H9 (cell line): ENCODE measurements at regions not wholly inside any gene's neighbourhood (a gene's known extent, or its start where the extent isn't known, plus 50 kb on each side); places are given as distances from the start of the nearest gene placed in this dataset.

ENCODE experiments used
- DNase-seq: peaks from one replicate; pipeline ENCODE4 v3.0.0-alpha.2; 2017
- H2AFZ ChIP-seq: one replicate; pipeline ENCODE4 v1.6.1; 2013; ENCODE audit warnings: mild to moderate bottlenecking, low read length, control low read depth, moderate library complexity
- H2AK5ac ChIP-seq: 2 replicates; pipeline ENCODE4 v1.6.1; 2013; ENCODE audit warnings: low read length, control low read depth, mixed read lengths; ENCODE audit not compliant: insufficient read length
- H2BK120ac ChIP-seq: one replicate; pipeline ENCODE4 v1.6.1; 2013; ENCODE audit warnings: low read depth, mild to moderate bottlenecking, low read length, control low read depth, inconsistent platforms; ENCODE audit not compliant: poor library complexity, severe bottlenecking
- H2BK12ac ChIP-seq: 2 replicates; pipeline ENCODE4 v1.6.1; 2013; ENCODE audit warnings: low read length, control low read depth, mixed read lengths, low read depth; ENCODE audit not compliant: insufficient read length
- H2BK15ac ChIP-seq: 2 replicates; pipeline ENCODE4 v1.6.1; 2013; ENCODE audit warnings: low read depth, low read length, control low read depth
- H2BK20ac ChIP-seq: one replicate; pipeline ENCODE4 v1.6.1; 2013; ENCODE audit warnings: low read depth, mild to moderate bottlenecking, low read length, control low read depth, inconsistent platforms; ENCODE audit not compliant: poor library complexity, severe bottlenecking
- H2BK5ac ChIP-seq: 2 replicates; pipeline ENCODE4 v1.6.1; 2013; ENCODE audit warnings: low read length, control low read depth, mixed read lengths; ENCODE audit not compliant: insufficient read length
- H3K14ac ChIP-seq: 2 replicates; pipeline ENCODE4 v1.6.1; 2013; ENCODE audit warnings: low read length, control low read depth; ENCODE audit not compliant: insufficient read depth
- H3K18ac ChIP-seq: 2 replicates; pipeline ENCODE4 v1.6.1; 2013; ENCODE audit warnings: low read depth, mild to moderate bottlenecking, mixed read lengths, low read length, control low read depth; ENCODE audit not compliant: insufficient read length
- H3K23ac ChIP-seq: 2 replicates; pipeline ENCODE4 v1.6.1; 2013; ENCODE audit warnings: low read length, control low read depth, mixed read lengths, low read depth; ENCODE audit not compliant: insufficient read length
- H3K23me2 ChIP-seq: 2 replicates; pipeline ENCODE4 v1.6.1; 2013; ENCODE audit warnings: low read depth, mild to moderate bottlenecking, mixed read lengths, low read length, control low read depth; ENCODE audit not compliant: insufficient read length, poor library complexity, severe bottlenecking
- H3K27ac ChIP-seq: 2 replicates; pipeline ENCODE4 v1.5.1; 2013; ENCODE audit warnings: low read length, control low read depth, mixed read lengths, low read depth; ENCODE audit not compliant: insufficient read length
- H3K27me3 ChIP-seq: 2 replicates; pipeline ENCODE4 v1.6.1; 2013; ENCODE audit warnings: low read length, control low read depth, inconsistent platforms; ENCODE audit not compliant: insufficient read depth
- H3K4ac ChIP-seq: 2 replicates; pipeline ENCODE4 v1.6.1; 2013; ENCODE audit warnings: low read depth, mild to moderate bottlenecking, control low read depth, inconsistent platforms, low read length, moderate library complexity
- H3K4me1 ChIP-seq: 2 replicates; pipeline ENCODE4 v1.6.1; 2013; ENCODE audit warnings: low read length, control low read depth, inconsistent platforms; ENCODE audit not compliant: insufficient read depth
- H3K4me2 ChIP-seq: 2 replicates; pipeline ENCODE4 v1.6.1; 2013; ENCODE audit warnings: low read length, control low read depth, mixed read lengths; ENCODE audit not compliant: insufficient read length, insufficient read depth
- H3K56ac ChIP-seq: 2 replicates; pipeline ENCODE4 v1.6.1; 2013; ENCODE audit warnings: low read depth, mild to moderate bottlenecking, mixed read lengths, low read length, control low read depth; ENCODE audit not compliant: insufficient read length
- H3K79me1 ChIP-seq: 2 replicates; pipeline ENCODE4 v1.6.1; 2013; ENCODE audit warnings: low read depth, mild to moderate bottlenecking, moderate library complexity, low read length, control low read depth, inconsistent platforms; ENCODE audit not compliant: insufficient read depth, poor library complexity, severe bottlenecking
- H3K79me2 ChIP-seq: 2 replicates; pipeline ENCODE4 v1.6.1; 2013; ENCODE audit warnings: low read length, control low read depth, inconsistent platforms; ENCODE audit not compliant: insufficient read depth
- H3K9ac ChIP-seq: 2 replicates; pipeline ENCODE4 v1.6.1; 2013; ENCODE audit warnings: low read length, control low read depth, mixed read lengths; ENCODE audit not compliant: insufficient read length; ENCODE audit errors: extremely low read depth
- H3K9me3 ChIP-seq: one replicate; pipeline ENCODE4 v1.6.1; 2013; ENCODE audit warnings: low read depth, low read length, inconsistent platforms; ENCODE audit not compliant: control insufficient read depth
- H3T11ph ChIP-seq: one replicate; pipeline ENCODE4 v1.6.1; 2013; ENCODE audit warnings: mild to moderate bottlenecking, low read length, control low read depth, inconsistent platforms
- H4K20me1 ChIP-seq: one replicate; pipeline ENCODE4 v1.6.1; 2013; ENCODE audit not compliant: control insufficient read depth, insufficient read length, insufficient read depth
- H4K5ac ChIP-seq: 2 replicates; pipeline ENCODE4 v1.6.1; 2013; ENCODE audit warnings: low read depth, mild to moderate bottlenecking, mixed read lengths, low read length, control low read depth; ENCODE audit not compliant: insufficient read length
- H4K8ac ChIP-seq: replicated peaks from 2 replicates; pipeline ENCODE4 v1.6.1; 2013; ENCODE audit warnings: low read length, control low read depth, mixed read lengths, low read depth; ENCODE audit not compliant: insufficient read length
- H4K91ac ChIP-seq: 2 replicates; pipeline ENCODE4 v1.6.1; 2013; ENCODE audit warnings: low read depth, mild to moderate bottlenecking, moderate library complexity, mixed read lengths, low read length, control low read depth; ENCODE audit not compliant: insufficient read length
- H3K27ac Mint-ChIP-seq, 3 experiments: 2 replicates in 2 of 3; 3 replicates in 1 of 3; pipeline ENCODE4 v1.8.0; 2020 to 2021; ENCODE audit warnings: mixed read lengths in 3 of 3, mild to moderate bottlenecking in 1 of 3, moderate library complexity in 1 of 3
- H3K27me3 Mint-ChIP-seq: 2 replicates; pipeline ENCODE4 v1.8.0; 2021; ENCODE audit warnings: low read depth, mild to moderate bottlenecking, moderate library complexity, mixed read lengths
- H3K36me3 Mint-ChIP-seq, 3 experiments: 2 replicates in 2 of 3; 3 replicates in 1 of 3; pipeline ENCODE4 v1.8.0; 2020 to 2021; ENCODE audit warnings: low read depth in 3 of 3, mixed read lengths in 3 of 3; ENCODE audit not compliant: insufficient read depth in 1 of 3
- H3K4me1 Mint-ChIP-seq, 2 experiments: 2 replicates each; pipeline ENCODE4 v1.8.0; 2020; ENCODE audit warnings: mixed read lengths in 2 of 2
- H3K4me3 Mint-ChIP-seq, 2 experiments: 2 replicates in 1 of 2; 3 replicates in 1 of 2; pipeline ENCODE4 v1.8.0; 2020 to 2021; ENCODE audit warnings: mild to moderate bottlenecking in 2 of 2, mixed read lengths in 2 of 2, moderate library complexity in 1 of 2
- H3K9me3 Mint-ChIP-seq, 2 experiments: 2 replicates in 1 of 2; 3 replicates in 1 of 2; pipeline ENCODE4 v1.8.0; 2020; ENCODE audit warnings: mild to moderate bottlenecking in 2 of 2, mixed read lengths in 2 of 2, moderate library complexity in 1 of 2
- WGBS: extraction: QIAGEN DNeasy Blood & Tissue Kit; methylation state at CpG from one replicate; pipeline ENCODE4 v1.1.7; 2013; ENCODE audit warnings: missing lambda C conversion rate, low lambda C conversion rate, mixed read lengths; ENCODE audit not compliant: insufficient read length; ENCODE audit errors: extremely low coverage; 5-methylcytosine and 5-hydroxymethylcytosine counted together
- TF ChIP-seq, protein P1 (sequence below): fragments of 200-600 bp; sonication (generic); conservative IDR thresholded peaks from 3 replicates; pipeline ENCODE4 v1.8.0; 2021; ENCODE audit warnings: antibody characterized with exemption, mild to moderate bottlenecking

DNA sequence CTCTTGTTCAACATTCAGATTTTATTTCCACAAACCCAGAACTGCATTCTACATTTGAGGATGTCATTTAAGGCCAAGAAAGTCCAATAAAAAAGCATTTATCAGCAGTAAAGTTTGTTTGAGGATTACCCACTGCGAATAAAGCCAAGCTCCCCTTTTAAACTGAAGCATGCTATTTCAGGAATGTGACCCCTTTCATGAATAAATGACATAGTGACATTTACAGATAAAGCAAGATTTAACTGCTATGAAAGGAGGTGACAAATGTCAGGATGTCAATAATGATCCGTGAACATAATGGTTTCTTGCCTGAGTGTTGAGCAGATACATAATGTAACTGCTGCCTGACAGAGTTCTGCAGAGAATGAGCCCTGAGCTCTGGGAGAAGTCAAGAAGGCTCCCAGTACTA is 146.3 kb downstream of the TDRD15 start:
- DNase-seq = no peak
- Mint-ChIP-seq H3K4me1 (peaks cover 0 to 9% of the 10 kb centered on the region in 2 experiments; a peak in 1 of 4 replicates), H3K4me3 (no peak overlapping the region), H3K27me3 (peaks cover 5% of the 10 kb centered on the region; the same call in 1 of the 2 replicates), H3K36me3 (no peaks in the 10 kb centered on the region), H3K9me3 (no peaks in the 10 kb centered on the region; a peak in 1 of 5 replicates), H3K27ac (no peak overlapping the region)
- H2BK120ac ChIP-seq = no peak overlapping the region
- no peak overlapping the region for H3K9ac ChIP-seq
- H4K91ac ChIP-seq = no peak overlapping the region
- H3K27me3 ChIP-seq = no peaks in the 10 kb centered on the region
- no peaks in the 10 kb centered on the region for H4K20me1 ChIP-seq
- no peak overlapping the region for H3K27ac ChIP-seq
- no peak overlapping the region for H2BK15ac ChIP-seq
- no peak overlapping the region for H3K23ac ChIP-seq
- no peak overlapping the region for H2BK5ac ChIP-seq
- no peak overlapping the region for H3K56ac ChIP-seq
- H2AK5ac ChIP-seq = no peak overlapping the region
- no peak overlapping the region for H3K4ac ChIP-seq
- H3K79me1 ChIP-seq = no peaks in the 10 kb centered on the region
- no peak overlapping the region for H3K14ac ChIP-seq
- no peak overlapping the region for H4K8ac ChIP-seq
- H2BK12ac ChIP-seq = no peak overlapping the region
- no peaks in the 10 kb centered on the region for H3K23me2 ChIP-seq
- no peak overlapping the region for H2BK20ac ChIP-seq
- H3T11ph ChIP-seq = no peak overlapping the region
- no peak overlapping the region for H2AFZ ChIP-seq
- H3K4me1 ChIP-seq = no peaks in the 10 kb centered on the region
- H3K9me3 ChIP-seq = no peaks in the 10 kb centered on the region
- no peak overlapping the region for H3K4me2 ChIP-seq
- no CpG with 5 or more reads among the region's 2 CpGs for WGBS
- TF ChIP-seq, protein P1, sequence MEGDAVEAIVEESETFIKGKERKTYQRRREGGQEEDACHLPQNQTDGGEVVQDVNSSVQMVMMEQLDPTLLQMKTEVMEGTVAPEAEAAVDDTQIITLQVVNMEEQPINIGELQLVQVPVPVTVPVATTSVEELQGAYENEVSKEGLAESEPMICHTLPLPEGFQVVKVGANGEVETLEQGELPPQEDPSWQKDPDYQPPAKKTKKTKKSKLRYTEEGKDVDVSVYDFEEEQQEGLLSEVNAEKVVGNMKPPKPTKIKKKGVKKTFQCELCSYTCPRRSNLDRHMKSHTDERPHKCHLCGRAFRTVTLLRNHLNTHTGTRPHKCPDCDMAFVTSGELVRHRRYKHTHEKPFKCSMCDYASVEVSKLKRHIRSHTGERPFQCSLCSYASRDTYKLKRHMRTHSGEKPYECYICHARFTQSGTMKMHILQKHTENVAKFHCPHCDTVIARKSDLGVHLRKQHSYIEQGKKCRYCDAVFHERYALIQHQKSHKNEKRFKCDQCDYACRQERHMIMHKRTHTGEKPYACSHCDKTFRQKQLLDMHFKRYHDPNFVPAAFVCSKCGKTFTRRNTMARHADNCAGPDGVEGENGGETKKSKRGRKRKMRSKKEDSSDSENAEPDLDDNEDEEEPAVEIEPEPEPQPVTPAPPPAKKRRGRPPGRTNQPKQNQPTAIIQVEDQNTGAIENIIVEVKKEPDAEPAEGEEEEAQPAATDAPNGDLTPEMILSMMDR = no peak
- no peak overlapping the region for H4K5ac ChIP-seq
- no peaks in the 10 kb centered on the region for H3K79me2 ChIP-seq
- no peak overlapping the region for H3K18ac ChIP-seq
